T-helper 1 cell (primary cell): ENCODE measurements at regions not wholly inside any gene's neighbourhood (a gene's known extent, or its start where the extent isn't known, plus 50 kb on each side); places are given as distances from the start of the nearest gene placed in this dataset.

Experiments
- DNase-seq, 5 donors: peaks; one replicate each; pipeline ENCODE4 v3.0.0-alpha.2; 2012 to 2020

DNA sequence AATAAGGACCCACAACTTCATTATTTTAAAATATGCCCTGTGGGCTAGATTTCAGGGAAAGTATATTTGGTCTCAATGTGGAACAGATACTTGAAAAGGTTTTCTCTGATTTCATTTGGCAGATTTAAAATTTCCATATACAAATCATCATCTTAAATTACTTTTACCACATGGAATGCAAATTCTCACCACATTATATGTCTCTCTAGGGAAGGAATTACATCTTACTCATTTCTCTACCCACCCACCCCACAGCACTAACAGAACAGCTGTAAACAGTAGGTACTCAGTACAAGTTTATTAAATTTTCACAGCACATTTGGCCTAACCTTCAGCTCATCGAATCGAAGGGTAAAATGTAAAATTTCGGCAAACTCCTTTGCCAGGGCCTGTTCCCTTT is 104.0 kb downstream of the CYRIA start:
- DNase-seq, result no peak

DNA sequence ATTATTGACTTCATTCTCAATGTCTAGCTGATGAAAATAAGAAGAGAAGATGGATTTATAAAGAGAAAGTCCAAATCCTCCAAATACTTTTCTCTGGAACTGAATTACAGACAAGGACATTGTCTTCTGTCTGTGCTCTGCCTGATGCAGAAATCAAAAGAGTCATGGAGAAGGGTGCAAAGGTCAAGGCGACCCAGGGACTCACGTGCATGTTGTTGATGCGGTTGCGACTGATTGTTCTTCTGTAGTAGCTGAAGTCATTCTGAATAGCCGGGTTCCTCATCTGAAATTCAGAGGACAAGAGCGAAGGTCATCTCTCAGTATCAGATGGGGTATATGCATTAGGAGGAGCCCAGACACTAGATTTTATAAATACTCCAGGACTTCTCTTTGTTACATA is 104.4 kb downstream of the CYRIA start:
- DNase-seq, result no peak

DNA sequence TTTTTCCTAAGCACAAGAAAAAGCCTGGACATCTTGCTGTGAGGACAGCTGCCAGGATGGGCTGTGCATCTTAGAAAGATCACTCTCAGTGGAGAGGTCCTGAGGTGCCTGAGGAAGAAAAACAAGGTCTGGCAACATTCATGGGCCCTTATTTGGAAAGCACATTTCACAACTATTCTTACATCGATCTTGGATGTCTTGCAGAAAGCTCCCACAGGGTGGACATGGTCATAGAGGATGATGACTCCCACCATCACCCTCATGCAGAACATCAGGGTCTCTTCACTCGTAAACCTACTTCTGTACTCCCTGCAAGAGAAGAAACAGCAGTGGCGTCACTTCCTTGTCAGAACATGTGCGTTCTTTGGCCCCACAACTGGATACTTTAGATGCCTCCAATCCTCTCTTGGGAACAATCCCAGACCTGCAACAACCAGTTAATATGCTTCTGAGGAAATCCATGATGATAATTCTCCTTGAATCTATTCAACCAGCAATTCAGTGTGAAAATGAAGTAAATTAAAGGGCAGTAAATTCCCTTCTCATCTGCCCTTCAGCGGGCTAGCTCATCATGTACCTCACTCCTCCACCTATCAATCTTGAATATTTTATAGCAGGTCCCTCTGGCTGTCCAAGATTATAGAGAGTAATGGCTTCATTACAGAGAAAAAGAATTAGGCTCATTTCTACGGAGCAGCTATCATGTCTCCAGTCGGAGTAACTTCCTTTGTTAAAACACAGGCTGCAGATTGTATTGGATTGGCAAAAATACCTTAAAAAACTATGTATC is 106.2 kb downstream of the CYRIA start:
- DNase-seq, result no peak

DNA sequence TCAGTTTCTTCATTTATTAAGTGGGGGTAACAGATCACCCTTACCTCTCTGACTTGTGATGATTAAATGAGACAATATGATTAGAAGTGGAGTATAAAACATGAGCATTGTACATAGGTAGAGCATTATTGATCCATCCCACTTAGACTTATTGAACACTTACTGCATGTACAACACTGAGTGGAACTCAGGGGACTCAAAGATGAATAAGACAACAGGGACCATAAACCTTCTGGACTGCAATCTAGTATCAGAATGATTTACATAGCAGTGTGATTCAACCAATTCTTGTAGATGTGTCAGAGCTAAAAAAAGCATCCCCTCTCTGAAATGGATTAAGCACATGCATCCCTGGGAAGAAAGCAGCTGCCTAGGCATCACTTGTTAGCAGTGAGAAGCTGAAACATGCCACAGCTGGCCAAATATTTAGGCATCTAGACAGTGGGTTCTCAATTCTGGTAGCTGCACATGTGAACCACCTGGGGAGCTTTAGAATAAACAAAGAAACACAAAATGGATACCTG is 111.5 kb downstream of the CYRIA start:
- DNase-seq, result no peak

DNA sequence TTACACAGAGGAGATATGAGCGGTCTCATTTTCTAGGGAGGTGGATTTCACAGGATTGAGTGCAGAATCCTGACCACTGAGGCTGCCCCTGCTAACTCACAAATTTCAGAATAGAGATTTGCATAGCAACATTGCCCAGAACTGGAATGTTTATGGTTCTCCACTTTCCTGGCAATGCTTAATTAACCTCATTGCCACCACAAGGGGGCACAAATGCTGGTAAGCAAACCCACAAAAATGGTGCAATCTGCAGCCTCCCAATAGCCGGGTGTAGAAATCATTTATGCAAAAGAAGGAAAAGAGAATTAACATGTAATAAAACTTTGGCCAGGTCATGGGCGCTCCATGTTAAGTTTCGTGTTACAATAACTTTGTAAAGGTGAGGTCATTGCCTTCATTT is 112.4 kb downstream of the CYRIA start:
- peak in 1 of 5 donors; percentile 4 for DNase-seq

DNA sequence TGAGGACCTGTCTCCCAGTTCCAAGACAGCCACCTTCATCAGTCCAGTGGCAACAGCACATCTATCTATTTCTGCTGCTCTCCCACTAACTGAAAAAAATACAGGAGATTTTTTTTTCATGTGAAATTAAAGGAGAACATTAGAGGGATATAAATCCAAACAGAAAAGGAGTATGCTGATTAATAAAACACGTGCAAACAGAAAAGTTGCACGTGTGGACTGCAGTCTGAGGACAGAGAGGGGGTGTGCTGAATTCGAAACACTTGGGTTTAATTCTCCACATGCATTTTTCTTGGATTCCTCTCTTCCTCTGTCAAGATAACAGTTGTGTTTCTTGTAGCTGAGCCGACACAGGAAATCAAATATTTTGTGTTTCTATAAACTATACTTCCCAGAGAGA is 113.4 kb downstream of the CYRIA start:
- no peak for DNase-seq

DNA sequence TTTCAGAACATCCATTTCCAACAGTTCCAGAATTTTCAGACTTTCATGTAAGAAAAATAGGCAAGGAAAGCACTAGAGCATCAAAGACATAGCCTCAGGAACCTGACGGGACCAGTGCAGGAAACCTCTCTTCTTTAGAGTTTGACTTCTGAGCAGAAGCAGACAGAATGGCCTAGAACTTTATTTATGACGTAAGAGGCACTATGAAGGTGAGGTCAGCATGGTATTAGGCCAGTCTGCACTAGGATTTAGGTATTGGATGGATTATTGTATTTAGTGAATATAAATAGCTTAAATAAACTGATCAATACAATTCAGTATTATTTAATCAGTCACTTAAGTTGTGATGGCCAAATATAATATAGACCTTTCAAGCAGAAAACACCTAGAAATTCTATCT is 117.6 kb downstream of the CYRIA start:
- DNase-seq, result no peak

DNA sequence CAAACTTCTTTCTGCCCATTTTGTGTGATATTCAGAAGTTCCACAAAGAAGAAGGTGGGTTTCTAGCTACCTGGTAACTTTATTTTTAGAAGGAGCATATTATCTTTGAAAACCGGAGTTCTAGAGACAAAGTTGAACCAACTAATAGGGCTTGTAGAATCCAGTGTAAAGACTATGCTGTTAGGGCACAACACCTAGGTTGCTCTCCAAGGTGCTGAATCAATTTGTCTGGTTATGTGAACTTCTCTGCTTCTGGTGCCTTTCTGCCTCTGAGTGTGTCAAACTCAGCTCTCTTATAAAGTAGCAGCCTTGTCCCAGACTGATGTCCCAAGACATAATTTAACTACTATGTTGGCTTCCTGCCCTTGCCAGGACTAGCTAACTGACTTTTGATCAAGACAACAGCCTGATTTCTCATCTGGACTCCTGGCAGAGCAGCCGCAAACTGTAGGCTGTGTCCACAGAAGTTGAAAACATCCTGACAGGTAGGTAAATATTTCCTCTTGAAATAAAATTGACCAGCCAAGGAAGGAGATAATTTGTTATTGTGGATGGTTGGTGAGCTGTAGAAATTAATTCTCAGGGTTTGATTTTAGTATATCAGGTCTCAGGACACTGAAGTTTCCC is 119.4 kb downstream of the CYRIA start:
- DNase-seq, result peak in 1 of 5 donors; percentile 7

DNA sequence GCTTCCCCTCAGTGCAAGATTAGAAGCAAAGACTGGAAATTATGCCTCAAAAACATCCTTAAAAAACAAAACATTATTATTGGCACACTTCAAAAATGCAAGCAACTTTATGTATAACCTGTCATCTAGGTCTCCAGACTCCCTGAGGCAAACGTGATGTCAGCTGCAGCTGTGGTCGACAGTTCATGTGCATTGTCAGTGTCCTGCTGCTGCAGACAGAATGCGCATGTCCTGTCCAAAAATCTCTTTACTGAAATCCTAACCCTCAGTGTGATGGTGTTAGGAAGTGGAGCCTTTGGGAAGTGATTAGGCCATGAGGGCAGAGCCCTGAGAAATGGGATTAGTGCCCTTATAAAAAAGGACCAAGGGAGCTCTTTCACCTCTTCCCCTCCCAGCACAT is 126.9 kb downstream of the CYRIA start:
- DNase-seq, result no peak

DNA sequence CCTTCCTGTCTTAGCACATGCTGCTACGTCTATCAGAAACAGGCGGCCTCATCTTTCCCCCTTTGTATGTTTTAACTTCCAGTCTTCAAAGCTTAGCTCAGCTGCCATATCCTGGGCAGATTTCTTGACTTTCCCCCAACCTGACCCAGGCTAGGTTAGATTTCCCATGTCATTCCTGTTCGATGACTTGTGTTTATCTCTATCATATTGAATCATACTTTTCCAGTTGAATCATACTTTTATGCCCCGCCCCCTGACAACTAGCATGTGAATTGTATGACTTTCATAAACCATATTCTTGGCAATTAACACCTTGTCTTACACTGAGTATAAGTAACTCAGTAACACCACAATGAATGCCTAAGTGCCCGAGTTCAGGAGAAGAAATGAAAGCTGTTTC is 128.3 kb downstream of the CYRIA start:
- DNase-seq, result no peak

DNA sequence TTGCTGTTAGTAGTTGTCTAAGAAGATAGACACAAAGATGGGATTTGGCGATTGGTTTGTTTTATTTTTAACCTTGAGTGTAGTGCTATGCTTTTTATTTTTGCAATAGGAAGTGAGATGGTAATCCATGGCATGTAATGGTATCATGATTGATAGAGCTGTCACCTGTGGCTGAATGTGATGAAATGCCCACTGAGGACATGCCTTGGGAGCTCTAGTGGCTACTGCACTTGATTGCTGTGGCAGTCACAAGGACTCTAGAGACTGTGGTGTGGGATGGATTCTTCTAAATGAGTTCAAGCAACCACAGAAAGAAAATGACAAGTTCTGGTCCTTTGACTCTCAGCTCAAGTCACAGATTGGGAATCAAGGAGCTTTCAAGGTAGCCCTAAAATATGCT is 139.4 kb downstream of the CYRIA start:
- no peak for DNase-seq

DNA sequence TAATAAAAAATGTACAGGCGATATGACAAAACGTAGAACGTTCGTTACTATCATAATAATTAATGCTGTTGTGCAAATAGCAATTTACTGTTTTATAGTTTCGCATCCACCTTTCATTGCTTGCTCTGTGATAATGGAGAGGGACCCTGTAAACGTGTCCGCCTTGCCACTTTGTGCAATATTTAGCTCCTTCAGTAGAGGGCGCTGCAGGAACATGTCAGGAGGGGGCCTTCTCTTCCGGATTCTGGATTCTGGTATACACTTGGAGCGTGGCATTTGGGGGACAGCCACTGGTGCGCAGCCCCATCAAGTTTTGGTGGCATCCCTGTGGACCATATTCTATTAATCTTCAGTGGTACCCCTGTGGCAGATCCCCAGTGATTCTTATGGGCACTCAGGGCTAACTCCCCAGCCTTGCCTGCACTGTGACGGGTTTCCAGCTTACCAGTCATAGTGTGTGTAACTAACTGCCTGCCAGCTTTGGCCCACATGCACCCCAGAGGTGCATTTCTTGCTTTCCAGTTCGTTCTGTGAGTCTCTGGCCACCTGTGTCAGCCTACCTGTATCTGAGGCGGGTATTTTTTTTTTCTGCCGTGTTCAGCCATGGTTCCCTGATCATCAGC is 140.3 kb downstream of the CYRIA start:
- DNase-seq, result peak in 1 of 5 donors; percentile 2

DNA sequence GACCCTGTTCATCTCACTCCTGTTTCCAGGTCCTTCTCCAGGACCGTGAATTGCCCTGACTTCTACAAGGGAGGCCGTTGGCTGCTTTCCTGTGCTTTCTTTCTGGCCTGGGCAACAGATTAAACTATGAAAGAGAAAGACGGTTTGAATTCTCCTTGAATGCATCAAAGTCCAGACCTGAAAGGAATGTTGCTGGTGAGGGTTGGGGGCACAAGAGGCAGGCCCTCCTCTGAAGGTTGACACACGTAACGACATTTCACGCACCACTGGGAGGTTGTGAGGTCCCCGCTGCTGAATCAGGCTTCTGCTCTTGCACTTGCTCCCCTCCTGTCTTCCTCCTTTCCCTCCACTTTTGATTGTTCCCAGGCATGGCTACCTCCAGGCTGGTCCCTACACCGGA is 141.9 kb downstream of the CYRIA start:
- no peak for DNase-seq

DNA sequence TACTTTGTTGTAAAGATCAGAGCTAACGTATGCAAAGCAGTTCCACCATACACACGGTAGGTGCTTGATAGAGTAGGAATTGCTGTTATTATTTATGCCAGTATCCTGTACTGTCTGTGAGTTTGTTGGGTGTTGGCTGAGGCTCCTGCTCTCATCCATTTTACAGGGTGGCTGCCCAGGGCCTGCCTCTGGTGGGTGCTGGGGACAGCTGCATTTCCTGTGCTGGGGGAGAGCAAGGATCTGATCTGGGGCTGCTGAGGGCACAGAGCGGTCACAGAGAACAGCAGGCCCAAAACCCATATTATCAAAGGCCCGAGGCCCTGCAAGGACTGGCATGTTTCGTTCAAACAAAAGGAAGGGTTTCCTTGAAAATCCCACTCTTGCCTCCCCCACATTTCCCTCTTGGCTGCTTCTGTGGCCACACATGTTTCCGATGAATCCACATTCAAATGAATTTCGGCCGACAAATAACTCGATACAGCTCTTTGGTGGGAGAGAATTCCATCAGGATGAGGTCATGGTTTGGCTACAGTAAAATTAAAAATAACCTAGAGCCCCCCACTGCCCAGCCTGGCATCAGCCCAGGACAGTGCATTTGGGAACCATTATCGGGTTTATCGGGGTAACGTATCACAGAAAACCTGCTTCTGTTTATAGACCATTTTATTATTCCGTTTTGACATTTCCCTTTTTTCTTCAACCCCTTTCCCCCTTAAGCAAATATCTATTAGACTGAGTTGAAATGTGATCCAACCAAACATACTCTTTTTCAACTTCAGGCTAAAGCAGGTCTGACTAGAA is 143.4 kb downstream of the CYRIA start:
- no peak for DNase-seq

DNA sequence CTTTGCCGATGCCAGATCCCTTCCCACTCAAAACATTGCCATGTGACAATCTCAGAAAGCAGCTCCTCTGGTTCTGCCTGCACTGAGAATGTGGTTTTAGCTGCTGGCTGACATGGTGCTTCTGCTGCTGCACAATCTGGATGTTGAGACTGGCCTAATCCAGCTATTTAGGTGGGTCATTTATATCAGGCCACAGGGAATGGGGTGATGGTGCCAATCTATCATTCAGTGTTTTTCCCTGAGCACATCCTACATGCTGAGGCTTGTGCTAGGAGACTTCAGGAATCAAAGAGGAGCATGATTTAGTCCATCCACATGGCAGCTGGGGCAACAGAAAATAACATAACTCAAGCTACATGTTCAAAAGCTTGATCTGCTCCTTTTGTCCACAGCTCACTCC is 144.7 kb downstream of the CYRIA start:
- DNase-seq, result no peak

DNA sequence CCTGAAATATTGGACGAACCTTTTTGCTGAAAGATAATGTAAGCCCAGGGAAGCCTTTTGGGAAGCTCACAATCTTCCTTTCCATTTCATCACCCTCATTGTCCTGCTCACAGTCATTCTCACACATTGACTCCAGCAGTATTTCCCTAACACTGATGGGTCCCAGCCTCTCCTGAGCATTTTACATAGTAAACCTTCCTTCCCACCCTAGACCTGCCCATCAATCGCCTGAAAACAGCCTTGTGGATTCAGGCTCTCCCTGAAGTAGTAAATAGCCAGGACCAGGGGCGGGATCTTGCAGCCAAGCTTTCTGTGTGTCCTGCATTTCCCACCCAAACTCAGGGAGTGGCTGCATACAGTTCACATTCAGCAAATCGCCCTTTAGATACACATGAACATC is 149.9 kb downstream of the CYRIA start:
- no peak for DNase-seq

DNA sequence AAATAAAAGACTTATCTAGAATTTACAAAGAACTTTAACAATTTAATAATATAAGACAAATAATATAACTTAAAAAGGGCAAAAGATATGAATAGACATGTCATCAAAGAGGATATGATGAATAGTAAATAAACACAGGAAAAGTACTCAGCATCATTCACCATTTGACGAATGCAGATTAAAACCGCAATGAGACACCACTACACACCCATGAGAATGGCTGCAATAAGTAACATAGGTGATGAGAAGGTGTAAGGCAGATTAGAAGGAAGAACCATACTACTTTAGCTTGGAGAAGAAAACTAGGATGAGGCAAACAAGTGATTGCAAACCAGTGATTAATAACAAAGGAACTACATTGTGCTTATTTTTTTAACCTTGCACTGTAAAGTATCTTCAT is 152.0 kb downstream of the CYRIA start:
- no peak for DNase-seq

DNA sequence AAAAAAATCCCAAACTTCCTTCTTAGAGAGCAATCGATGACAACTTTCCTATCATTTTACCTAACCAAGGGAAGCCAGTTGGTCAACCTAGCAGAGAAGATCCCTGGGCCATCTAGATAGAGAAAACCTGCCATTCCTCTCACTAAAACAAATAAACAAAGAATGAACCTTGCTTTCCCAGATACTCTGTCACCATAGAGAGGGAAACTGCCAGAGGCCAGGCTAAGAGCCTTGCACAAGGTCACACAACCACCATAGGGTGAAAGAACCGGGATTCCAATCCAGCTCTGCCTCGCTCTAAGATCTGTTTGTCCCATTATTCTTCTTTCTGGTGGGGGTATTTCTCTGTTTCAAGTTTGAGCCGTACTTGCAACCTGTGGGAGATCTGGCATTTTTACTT is 154.6 kb downstream of the CYRIA start:
- no peak for DNase-seq

DNA sequence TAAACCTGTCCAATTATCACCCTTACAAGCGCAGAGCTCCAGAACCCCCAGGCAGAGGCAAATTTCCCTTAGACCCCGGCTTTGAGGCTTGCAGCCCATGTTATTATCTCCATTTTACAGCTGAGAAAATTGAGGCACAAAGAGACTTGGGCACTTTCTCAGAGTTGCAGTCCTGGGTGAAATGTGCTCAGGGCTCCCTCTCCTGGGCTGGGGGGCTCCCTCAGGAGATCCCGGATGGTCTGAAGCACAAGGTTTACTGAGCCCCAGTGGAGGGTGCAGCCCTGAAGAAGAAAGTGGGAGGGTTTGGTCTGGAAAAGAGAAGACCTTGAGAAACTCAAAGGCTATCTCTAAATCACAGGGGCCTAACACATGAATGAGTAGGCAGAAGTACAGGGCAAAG is 156.6 kb downstream of the CYRIA start:
- no peak for DNase-seq

DNA sequence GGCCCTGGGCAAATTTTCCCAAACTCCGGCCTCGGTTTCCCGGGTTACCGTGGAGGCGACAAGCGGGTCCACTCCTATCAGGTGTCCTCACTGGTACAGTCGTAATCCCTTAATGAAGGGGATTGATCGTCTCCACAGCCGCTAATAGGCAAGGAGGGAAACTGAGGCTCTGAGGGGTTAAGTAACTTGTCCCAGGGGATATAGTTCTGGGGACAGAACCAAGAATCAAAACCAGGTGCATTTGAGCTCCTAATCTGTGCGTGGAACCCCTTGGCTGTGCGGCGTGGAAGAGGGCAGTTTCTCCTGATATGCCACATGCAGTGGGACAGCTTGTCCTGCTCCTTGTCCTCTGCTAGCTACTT is 157.2 kb downstream of the CYRIA start:
- DNase-seq, result no peak

DNA sequence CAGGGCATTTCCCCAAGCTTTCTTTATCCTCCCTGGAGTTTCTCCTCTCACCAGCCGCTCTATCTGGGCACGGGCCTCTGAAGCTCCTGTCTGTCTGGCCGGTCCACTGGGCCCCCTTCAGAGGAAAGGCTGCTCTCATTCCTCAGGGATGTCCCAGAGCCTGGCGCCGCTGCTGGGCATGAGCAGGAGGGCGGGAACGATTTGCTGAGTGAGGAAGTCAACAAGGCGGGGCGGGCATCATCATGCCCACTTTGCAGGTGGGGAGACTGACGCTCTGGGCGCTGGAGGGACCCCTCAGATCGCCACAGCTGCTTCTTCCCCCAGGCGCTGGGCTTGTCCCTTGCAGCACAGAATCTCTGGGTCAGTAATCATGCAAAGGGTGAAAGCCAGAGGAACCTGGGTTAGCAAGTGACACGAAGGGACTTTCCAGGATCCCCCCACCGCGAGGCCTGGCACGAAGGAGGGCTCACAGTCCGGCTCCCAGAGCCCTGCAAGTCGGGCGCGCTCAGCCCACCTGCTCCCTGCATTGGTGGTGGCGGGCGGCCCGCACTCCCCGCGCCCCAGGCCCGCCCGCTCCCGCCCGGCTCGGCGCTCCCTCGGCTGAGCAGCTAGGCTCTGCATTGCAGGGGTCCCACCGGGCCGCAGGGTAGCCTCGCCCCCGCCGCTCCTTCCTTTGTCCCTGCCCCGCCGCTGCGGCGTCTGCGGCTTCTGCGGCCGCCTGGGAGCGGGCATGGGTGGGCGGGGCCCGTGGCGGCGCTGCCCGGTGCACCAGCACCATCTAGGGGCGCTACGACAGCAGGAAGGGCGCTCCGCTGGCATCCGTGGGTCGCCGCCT is 157.8 kb downstream of the CYRIA start:
- no peak for DNase-seq

DNA sequence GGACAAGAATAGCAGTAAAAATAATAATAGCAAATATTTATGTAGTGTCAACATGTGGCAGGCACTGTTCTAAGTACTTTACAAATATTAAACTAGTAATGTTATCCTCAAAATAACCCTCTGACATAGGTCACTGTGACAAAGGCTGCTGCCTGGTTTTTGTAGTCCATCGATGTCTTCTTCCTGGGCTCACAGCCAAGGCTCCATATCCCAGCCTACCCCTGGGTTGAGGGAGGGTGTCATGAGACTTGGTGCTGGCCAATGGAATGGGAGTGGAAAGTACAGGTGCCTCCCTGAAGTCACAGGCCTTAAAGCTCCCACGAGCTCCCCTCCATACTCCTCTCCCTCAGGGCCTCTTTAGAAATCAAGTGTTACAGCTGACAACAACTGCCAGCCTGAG is 159.3 kb downstream of the CYRIA start:
- DNase-seq, result no peak
